Left lung (tissue), 4 donors: ENCODE measurements at regions not wholly inside any gene's neighbourhood (a gene's known extent, or its start where the extent isn't known, plus 50 kb on each side); places are given as distances from the start of the nearest gene placed in this dataset.

Experiments used
- ATAC-seq: fragments of 200-7000 bp; cut with Tn5 transposase; one replicate; pipeline ENCODE4 v1.9.1; 2020; ENCODE audit warnings: moderate library complexity
- DNase-seq, 4 donors: peaks; one replicate each; pipeline ENCODE4 v3.0.0-alpha.2; 2013 to 2020
- H3K27ac ChIP-seq, 2 donors: fragments of 200-600 bp; sonication (generic) in 1 of 2; one replicate each; pipeline versions ENCODE4 v1.5.0 to v1.8.0; 2020 to 2021
- H3K27me3 ChIP-seq, 2 donors: fragments of 200-600 bp; sonication (generic) in 1 of 2; one replicate each; pipeline versions ENCODE4 v1.5.0 to v1.8.0; 2020 to 2021
- H3K36me3 ChIP-seq, 2 donors: fragments of 200-600 bp; sonication (generic) in 1 of 2; one replicate each; pipeline versions ENCODE4 v1.5.0 to v1.8.0; 2020 to 2021
- H3K4me1 ChIP-seq, 2 donors: fragments of 200-600 bp; one replicate each; pipeline ENCODE4 v1.8.0; 2021
- H3K4me3 ChIP-seq, 2 donors: fragments of 200-600 bp; sonication (generic) in 1 of 2; one replicate each; pipeline versions ENCODE4 v1.5.0 to v1.8.0; 2020 to 2021; ENCODE audit warnings: mild to moderate bottlenecking in 1 of 2
- H3K9me3 ChIP-seq, 2 donors: fragments of 200-600 bp; sonication (generic) in 1 of 2; one replicate each; pipeline versions ENCODE4 v1.5.0 to v1.8.0; 2020 to 2021
- CTCF ChIP-seq, 2 donors: fragments of 200-600 bp; sonication (generic) in 1 of 2; IDR thresholded peaks; one replicate each; pipeline versions ENCODE4 v1.5.0 to v1.8.0; 2021; ENCODE audit warnings: antibody characterized with exemption in 2 of 2
- intact Hi-C, 2 donors: fragments of 100-400 bp; cut with DNase I; formaldehyde crosslinking; loops; one replicate each; pipeline versions ENCODE4 v1.11.2 to v1.14.2; 2022
- donor health status: DM: no; HTN: yes; CAD: no.
- donor health status: DM: no; HTN: no; CAD: no.

- no peak for TF ChIP-seq CTCF (IDR thresholded peaks at IDR 0.05)
- H3K27me3 ChIP-seq = peaks cover 0 to 12% of the 10 kb centered on the region in 2 donors
- H3K4me1 ChIP-seq = peaks cover 0 to 9% of the 10 kb centered on the region in 2 donors
- DNase-seq (no peak), ATAC-seq (peak; percentile 3)
- no peaks in the 10 kb centered on the region for H3K36me3 ChIP-seq
- intact Hi-C loops = no loop called here
- H3K9me3 ChIP-seq = no peaks in the 10 kb centered on the region
- no peak overlapping the region for H3K4me3 ChIP-seq
- peak overlapping the region in 1 of 2 donors; percentile 29 for H3K27ac ChIP-seq
These were observed 103.1 kb upstream of the CDH5 start for GRCh38 chr16:66263168-66263972.

GRCh38 chr16:66262253-66263167, 104.0 kb upstream of the CDH5 start:
- intact Hi-C loops = no loop called here
- DNase-seq (peak in 2 of 4 donors; percentile 42 to 57), ATAC-seq (peak; percentile 42)
- Histone ChIP-seq H3K9me3 (no peaks in the 10 kb centered on the region), H3K27me3 (peaks cover 0 to 12% of the 10 kb centered on the region in 2 donors), H3K4me3 (no peak overlapping the region), H3K27ac (peak overlapping the region in 1 of 2 donors; percentile 29), H3K4me1 (peaks cover 0 to 9% of the 10 kb centered on the region in 2 donors), H3K36me3 (no peaks in the 10 kb centered on the region)
- TF ChIP-seq CTCF (IDR thresholded peaks at IDR 0.05) = no peak

- no peak for TF ChIP-seq CTCF (IDR thresholded peaks at IDR 0.05)
These were observed 104.7 kb upstream of the CDH5 start for GRCh38 chr16:66261826-66262225.

GRCh38 chr16:66260522-66261254, 105.8 kb upstream of the CDH5 start:
- DNase-seq (no peak), ATAC-seq (no peak)
- no peaks in the 10 kb centered on the region for H3K36me3 ChIP-seq
- no peaks in the 10 kb centered on the region for H3K9me3 ChIP-seq
- no peak for TF ChIP-seq CTCF (IDR thresholded peaks at IDR 0.05)
- H3K4me3 ChIP-seq = no peak overlapping the region
- H3K27ac ChIP-seq = no peak overlapping the region
- H3K27me3 ChIP-seq = no peaks in the 10 kb centered on the region
- intact Hi-C loops = no loop called here
- H3K4me1 ChIP-seq = peaks cover 0 to 3% of the 10 kb centered on the region in 2 donors

More at GRCh38 chr16:66261826-66262225, 104.7 kb upstream of the CDH5 start:
- Histone ChIP-seq H3K36me3 (no peaks in the 10 kb centered on the region), H3K9me3 (no peaks in the 10 kb centered on the region), H3K27me3 (peaks cover 0 to 7% of the 10 kb centered on the region in 2 donors), H3K27ac (no peak overlapping the region), H3K4me1 (peaks cover 0 to 4% of the 10 kb centered on the region in 2 donors), H3K4me3 (no peak overlapping the region)
- ATAC-seq (no peak), DNase-seq (no peak)
- intact Hi-C loops = no loop called here
